ENCODE measurements at regions not wholly inside any gene's neighbourhood (a gene's known extent, or its start where the extent isn't known, plus 50 kb on each side); places are given as distances from the start of the nearest gene placed in this dataset.

DNA sequence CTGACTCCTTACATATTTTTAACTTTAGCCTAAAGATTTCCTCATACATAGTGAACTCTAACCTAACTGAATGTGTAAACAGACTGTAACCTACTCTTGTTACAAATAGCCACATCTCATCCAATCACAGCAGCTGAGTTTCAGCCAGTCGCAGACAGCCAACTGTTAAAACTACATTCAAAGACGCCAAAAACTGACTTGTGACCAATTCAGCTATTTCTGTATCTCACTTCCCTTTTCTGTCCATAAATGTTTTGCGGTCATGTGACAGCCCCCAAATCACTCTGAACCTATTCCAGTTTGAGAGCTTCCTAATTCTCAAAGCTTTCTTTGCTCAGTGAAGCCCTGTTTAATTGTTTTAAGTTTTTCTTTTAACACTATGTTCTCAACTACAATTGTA lies 2731.9 kb downstream of the ARAP2 start:
- intact Hi-C loops (cut with DNase I; ENCODE audit: low total_unique reads), result no loop called here
- Histone ChIP-seq H3K4me3 (no peak overlapping the region), H3K36me3 (no peaks in the 10 kb centered on the region), H3K27me3 (no peaks in the 10 kb centered on the region), H3K9me3 (peaks cover 0 to 15% of the 10 kb centered on the region in 2 donors), H3K4me1 (no peaks in the 10 kb centered on the region), H3K27ac (no peak overlapping the region)
- no peak for DNase-seq (ENCODE audit: low spot score in 2 of 2)
- no peak for TF ChIP-seq POLR2AphosphoS5 (IDR thresholded peaks at IDR 0.05)
- TF ChIP-seq POLR2A (IDR thresholded peaks at IDR 0.05), result no peak
- TF ChIP-seq, protein P1, sequence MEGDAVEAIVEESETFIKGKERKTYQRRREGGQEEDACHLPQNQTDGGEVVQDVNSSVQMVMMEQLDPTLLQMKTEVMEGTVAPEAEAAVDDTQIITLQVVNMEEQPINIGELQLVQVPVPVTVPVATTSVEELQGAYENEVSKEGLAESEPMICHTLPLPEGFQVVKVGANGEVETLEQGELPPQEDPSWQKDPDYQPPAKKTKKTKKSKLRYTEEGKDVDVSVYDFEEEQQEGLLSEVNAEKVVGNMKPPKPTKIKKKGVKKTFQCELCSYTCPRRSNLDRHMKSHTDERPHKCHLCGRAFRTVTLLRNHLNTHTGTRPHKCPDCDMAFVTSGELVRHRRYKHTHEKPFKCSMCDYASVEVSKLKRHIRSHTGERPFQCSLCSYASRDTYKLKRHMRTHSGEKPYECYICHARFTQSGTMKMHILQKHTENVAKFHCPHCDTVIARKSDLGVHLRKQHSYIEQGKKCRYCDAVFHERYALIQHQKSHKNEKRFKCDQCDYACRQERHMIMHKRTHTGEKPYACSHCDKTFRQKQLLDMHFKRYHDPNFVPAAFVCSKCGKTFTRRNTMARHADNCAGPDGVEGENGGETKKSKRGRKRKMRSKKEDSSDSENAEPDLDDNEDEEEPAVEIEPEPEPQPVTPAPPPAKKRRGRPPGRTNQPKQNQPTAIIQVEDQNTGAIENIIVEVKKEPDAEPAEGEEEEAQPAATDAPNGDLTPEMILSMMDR (IDR thresholded peaks at IDR 0.05), result no peak

DNA sequence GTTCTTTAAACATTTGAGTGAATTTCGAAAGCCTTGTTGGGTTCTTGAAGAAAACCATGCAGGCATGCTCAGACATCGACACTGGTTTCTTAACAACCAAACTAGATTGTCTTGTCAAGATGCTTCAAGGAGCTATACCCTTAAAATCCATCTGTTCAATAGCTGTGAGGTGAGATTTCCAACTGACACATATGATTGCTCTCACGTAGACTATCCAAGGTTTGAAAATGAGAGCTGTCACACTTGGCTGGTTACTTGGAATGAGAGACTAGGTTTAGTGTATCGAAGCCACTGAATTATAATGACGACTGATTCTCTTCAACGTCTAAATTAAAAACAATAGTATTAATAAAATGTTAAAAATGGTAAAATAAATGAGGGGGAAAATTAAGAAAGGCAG lies 2725.5 kb downstream of the ARAP2 start:
- H3K9me3 ChIP-seq, result peaks cover 0 to 15% of the 10 kb centered on the region in 2 donors
- DNase-seq (ENCODE audit: low spot score in 2 of 2), result no peak
- H3K4me1 ChIP-seq, result no peaks in the 10 kb centered on the region
- H3K27ac ChIP-seq, result no peak overlapping the region
- intact Hi-C loops (cut with DNase I; ENCODE audit: low total_unique reads), result no loop called here
- H3K27me3 ChIP-seq, result no peaks in the 10 kb centered on the region
- H3K36me3 ChIP-seq, result no peaks in the 10 kb centered on the region
- TF ChIP-seq POLR2A (IDR thresholded peaks at IDR 0.05) (no peak), POLR2AphosphoS5 (IDR thresholded peaks at IDR 0.05) (no peak)
- H3K4me3 ChIP-seq, result no peak overlapping the region

DNA sequence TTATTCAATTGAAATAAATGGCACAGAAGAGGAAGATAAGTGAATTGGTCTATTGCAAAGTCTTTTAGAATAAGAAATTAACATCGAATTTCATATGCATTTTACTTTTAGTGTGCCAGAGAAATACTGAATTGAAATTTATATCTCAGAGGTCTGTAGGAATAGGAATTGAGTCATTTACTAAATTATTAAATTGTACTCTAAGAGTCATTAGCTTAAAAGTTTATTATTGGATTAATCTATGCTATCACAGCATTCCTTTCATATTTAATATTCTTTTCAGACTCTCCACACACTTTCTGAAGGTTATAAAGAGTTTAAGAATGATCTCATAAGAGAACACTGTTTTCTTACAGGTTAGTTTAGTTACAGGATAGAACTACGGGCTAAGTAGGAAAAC lies 2711.5 kb downstream of the ARAP2 start:
- Histone ChIP-seq H3K36me3 (no peaks in the 10 kb centered on the region), H3K27me3 (no peaks in the 10 kb centered on the region), H3K4me3 (no peak overlapping the region), H3K9me3 (no peaks in the 10 kb centered on the region), H3K27ac (no peak overlapping the region), H3K4me1 (no peaks in the 10 kb centered on the region)
- TF ChIP-seq POLR2AphosphoS5 (IDR thresholded peaks at IDR 0.05), result no peak
- TF ChIP-seq, protein P1 (IDR thresholded peaks at IDR 0.05), result no peak
- no peak for TF ChIP-seq POLR2A (IDR thresholded peaks at IDR 0.05)
- intact Hi-C loops (cut with DNase I; ENCODE audit: low total_unique reads), result no loop called here
- no peak for DNase-seq (ENCODE audit: low spot score in 2 of 2)

DNA sequence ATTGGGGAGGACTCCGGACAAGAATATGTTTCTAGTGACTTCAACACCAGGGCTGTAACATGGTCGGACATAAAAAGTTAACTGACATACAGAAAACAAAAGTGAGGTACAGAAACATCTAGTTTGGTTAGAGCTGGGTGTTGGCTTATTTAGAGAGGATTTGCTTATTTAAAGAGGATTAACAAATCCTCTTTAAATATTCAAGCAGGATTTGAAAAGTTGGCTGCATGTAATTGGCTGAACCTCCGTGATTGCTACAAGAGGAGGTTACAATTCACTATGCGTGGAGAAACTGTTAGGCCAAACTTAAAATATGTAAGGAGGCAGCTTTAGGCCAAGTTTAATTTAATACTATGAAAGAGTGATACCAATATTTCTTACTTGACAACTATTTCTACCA lies 2707.4 kb downstream of the ARAP2 start:
- intact Hi-C loops (cut with DNase I; ENCODE audit: low total_unique reads), result no loop called here

DNA sequence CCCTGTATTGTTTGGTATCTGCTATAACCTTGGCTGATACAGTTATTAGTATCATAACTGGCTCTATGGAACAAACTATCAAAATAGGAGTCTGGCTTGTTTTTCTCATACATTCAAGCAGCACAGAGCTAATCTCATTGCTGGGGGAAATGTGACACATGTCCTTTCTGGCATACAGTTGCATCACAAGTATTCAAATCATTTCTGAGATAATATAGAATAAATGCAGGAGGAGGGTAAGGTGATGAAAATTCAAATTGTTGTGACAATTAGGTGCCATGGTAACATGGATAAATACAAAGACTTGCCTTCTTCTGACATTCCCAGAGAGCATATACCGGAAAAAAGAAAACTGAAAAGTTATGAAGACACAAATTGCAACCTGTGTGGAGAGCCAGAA lies 2706.8 kb downstream of the ARAP2 start:
- Histone ChIP-seq H3K27ac (no peak overlapping the region), H3K4me1 (no peaks in the 10 kb centered on the region), H3K36me3 (no peaks in the 10 kb centered on the region), H3K9me3 (no peaks in the 10 kb centered on the region), H3K4me3 (no peak overlapping the region), H3K27me3 (no peaks in the 10 kb centered on the region)
- no peak for TF ChIP-seq POLR2A (IDR thresholded peaks at IDR 0.05)
- no peak for TF ChIP-seq POLR2AphosphoS5 (IDR thresholded peaks at IDR 0.05)
- TF ChIP-seq, protein P1 (IDR thresholded peaks at IDR 0.05), result no peak
- no peak for DNase-seq (ENCODE audit: low spot score in 2 of 2)
- intact Hi-C loops (cut with DNase I; ENCODE audit: low total_unique reads), result no loop called here

More for the DNA sequence above, 2707.4 kb downstream of the ARAP2 start:
- H3K36me3 ChIP-seq, result no peaks in the 10 kb centered on the region
- no peak for DNase-seq (ENCODE audit: low spot score in 2 of 2)
- H3K9me3 ChIP-seq, result no peaks in the 10 kb centered on the region
- H3K4me1 ChIP-seq, result no peaks in the 10 kb centered on the region
- H3K27me3 ChIP-seq, result no peaks in the 10 kb centered on the region
- H3K27ac ChIP-seq, result no peak overlapping the region
- H3K4me3 ChIP-seq, result no peak overlapping the region
- TF ChIP-seq POLR2A (IDR thresholded peaks at IDR 0.05) (no peak), POLR2AphosphoS5 (IDR thresholded peaks at IDR 0.05) (no peak)
- TF ChIP-seq, protein P1 (IDR thresholded peaks at IDR 0.05), result no peak

DNA sequence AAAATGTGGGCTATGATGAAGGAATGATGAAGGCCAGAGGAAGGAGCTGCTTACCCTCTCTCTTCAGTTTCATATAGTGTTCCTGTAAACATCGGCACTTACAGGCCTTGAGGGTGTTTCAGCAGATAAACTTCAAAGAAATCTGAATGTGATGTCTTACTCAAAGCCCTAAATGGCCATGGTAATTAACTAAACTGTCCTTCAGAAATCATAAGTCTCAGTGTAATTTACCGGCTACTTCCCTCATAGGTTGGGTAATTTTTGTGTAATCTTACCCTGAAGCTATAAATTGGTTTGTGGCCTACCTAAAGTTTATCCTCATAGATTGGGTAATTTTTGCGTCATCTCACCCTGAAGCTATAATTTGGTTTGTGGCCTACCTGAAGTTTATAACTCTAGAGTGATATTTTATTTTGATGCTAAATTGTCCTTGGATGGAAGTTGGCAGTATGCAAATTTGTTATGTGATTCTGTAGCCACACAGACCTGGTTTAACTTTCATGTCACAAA lies 2700.3 kb downstream of the ARAP2 start:
- TF ChIP-seq POLR2A (IDR thresholded peaks at IDR 0.05), result no peak
- TF ChIP-seq, protein P1 (IDR thresholded peaks at IDR 0.05), result no peak
- no peak for TF ChIP-seq POLR2AphosphoS5 (IDR thresholded peaks at IDR 0.05)
- no peak overlapping the region for H3K4me3 ChIP-seq
- H3K9me3 ChIP-seq, result peaks cover 0 to 23% of the 10 kb centered on the region in 2 donors
- no peaks in the 10 kb centered on the region for H3K4me1 ChIP-seq
- DNase-seq (ENCODE audit: low spot score in 2 of 2), result no peak
- intact Hi-C loops (cut with DNase I; ENCODE audit: low total_unique reads), result no loop called here
- no peaks in the 10 kb centered on the region for H3K27me3 ChIP-seq
- no peaks in the 10 kb centered on the region for H3K36me3 ChIP-seq
- H3K27ac ChIP-seq, result no peak overlapping the region
